ENCODE measurements at regions not wholly inside any gene's neighbourhood (a gene's known extent, or its start where the extent isn't known, plus 50 kb on each side); places are given as distances from the start of the nearest gene placed in this dataset.

GRCh38 chr14:29390081-29390832 lies 537.4 kb downstream of the PRKD1 start:
- Histone ChIP-seq H3K4me1 (ENCODE audit: low read depth, poor library complexity, severe bottlenecking) (no peaks in the 10 kb centered on the region), H4K20me1 (ENCODE audit: insufficient read depth) (no peaks in the 10 kb centered on the region), H3K9ac (no peak overlapping the region), H3K4me2 (no peak overlapping the region), H3K79me2 (ENCODE audit: insufficient read depth, low read depth) (no peaks in the 10 kb centered on the region), H3K27ac (no peak overlapping the region), H3K36me3 (ENCODE audit: insufficient read depth) (no peaks in the 10 kb centered on the region), H2AFZ (ENCODE audit: low read depth) (no peak overlapping the region), H3K4me3 (IDR thresholded peaks at IDR 0.05; ENCODE audit: insufficient read depth, low read depth, low read length) (no peak overlapping the region), H3K27me3 (ENCODE audit: insufficient read depth, low read depth) (no peaks in the 10 kb centered on the region)
- TF ChIP-seq CTCF (conservative IDR thresholded peaks at IDR 0.05; ENCODE audit: low read depth, low read length), result no peak

GRCh38 chr14:29391231-29391630 lies 536.4 kb downstream of the PRKD1 start:
- H3K4me2 ChIP-seq, result no peak overlapping the region
- no peak overlapping the region for H3K27ac ChIP-seq
- no peaks in the 10 kb centered on the region for H3K79me2 ChIP-seq (ENCODE audit: insufficient read depth, low read depth)
- H2AFZ ChIP-seq (ENCODE audit: low read depth), result no peak overlapping the region
- no peaks in the 10 kb centered on the region for H3K36me3 ChIP-seq (ENCODE audit: insufficient read depth)
- H4K20me1 ChIP-seq (ENCODE audit: insufficient read depth), result no peaks in the 10 kb centered on the region
- H3K9ac ChIP-seq, result no peak overlapping the region
- TF ChIP-seq CTCF (conservative IDR thresholded peaks at IDR 0.05; ENCODE audit: low read depth, low read length), result no peak
- no peaks in the 10 kb centered on the region for H3K4me1 ChIP-seq (ENCODE audit: low read depth, poor library complexity, severe bottlenecking)
- H3K4me3 ChIP-seq (IDR thresholded peaks at IDR 0.05; ENCODE audit: insufficient read depth, low read depth, low read length), result no peak overlapping the region
- H3K27me3 ChIP-seq (ENCODE audit: insufficient read depth, low read depth), result no peaks in the 10 kb centered on the region

GRCh38 chr14:29391801-29392200 lies 535.8 kb downstream of the PRKD1 start:
- Histone ChIP-seq H3K27me3 (ENCODE audit: insufficient read depth, low read depth) (no peaks in the 10 kb centered on the region), H3K36me3 (ENCODE audit: insufficient read depth) (no peaks in the 10 kb centered on the region), H3K9ac (no peak overlapping the region), H3K79me2 (ENCODE audit: insufficient read depth, low read depth) (no peaks in the 10 kb centered on the region), H3K4me1 (ENCODE audit: low read depth, poor library complexity, severe bottlenecking) (no peaks in the 10 kb centered on the region), H4K20me1 (ENCODE audit: insufficient read depth) (no peaks in the 10 kb centered on the region), H3K4me2 (no peak overlapping the region), H2AFZ (ENCODE audit: low read depth) (no peak overlapping the region), H3K4me3 (IDR thresholded peaks at IDR 0.05; ENCODE audit: insufficient read depth, low read depth, low read length) (no peak overlapping the region), H3K27ac (no peak overlapping the region)
- no peak for TF ChIP-seq CTCF (conservative IDR thresholded peaks at IDR 0.05; ENCODE audit: low read depth, low read length)

- TF ChIP-seq CTCF (conservative IDR thresholded peaks at IDR 0.05; ENCODE audit: low read depth, low read length), result no peak
- Histone ChIP-seq H3K36me3 (ENCODE audit: insufficient read depth) (no peaks in the 10 kb centered on the region), H3K4me1 (ENCODE audit: low read depth, poor library complexity, severe bottlenecking) (no peaks in the 10 kb centered on the region), H3K27me3 (ENCODE audit: insufficient read depth, low read depth) (no peaks in the 10 kb centered on the region), H3K4me2 (no peak overlapping the region), H3K4me3 (IDR thresholded peaks at IDR 0.05; ENCODE audit: insufficient read depth, low read depth, low read length) (no peak overlapping the region), H3K79me2 (ENCODE audit: insufficient read depth, low read depth) (no peaks in the 10 kb centered on the region), H3K27ac (no peak overlapping the region), H3K9ac (no peak overlapping the region), H2AFZ (ENCODE audit: low read depth) (no peak overlapping the region), H4K20me1 (ENCODE audit: insufficient read depth) (no peaks in the 10 kb centered on the region)
These were observed 535.4 kb downstream of the PRKD1 start for GRCh38 chr14:29392287-29392686.

Data from KMS-11 (cell line).